Limb (tissue), 2 donors: ENCODE measurements at regions not wholly inside any gene's neighbourhood (a gene's known extent, or its start where the extent isn't known, plus 50 kb on each side); places are given as distances from the start of the nearest gene placed in this dataset.
"Not testable (repeated sequence)": the region's sequence is repeated elsewhere in the genome, so short reads cannot be mapped to it uniquely, and the experiment has no call there.

Experiments used
- DNase-seq, 2 donors: peaks; one replicate each; pipeline ENCODE4 v3.0.0-alpha.2; 2016; ENCODE audit errors: extremely low spot score in 2 of 2

- DNase-seq, result no peak
These were observed 63.7 kb upstream of the CYRIA start for GRCh38 chr2:16729335-16729734.

GRCh38 chr2:16728351-16729136, 62.9 kb upstream of the CYRIA start:
- no peak for DNase-seq

GRCh38 chr2:16727849-16728248, 62.2 kb upstream of the CYRIA start:
- DNase-seq, result not testable (repeated sequence)

GRCh38 chr2:16727256-16727655, 61.6 kb upstream of the CYRIA start:
- no peak for DNase-seq

GRCh38 chr2:16726577-16726976, 60.9 kb upstream of the CYRIA start:
- DNase-seq, result no peak

GRCh38 chr2:16726147-16726546, 60.5 kb upstream of the CYRIA start:
- DNase-seq, result no peak

- no peak for DNase-seq
These were observed 59.9 kb upstream of the CYRIA start for GRCh38 chr2:16725549-16725948.

GRCh38 chr2:16722677-16723076, 57.0 kb upstream of the CYRIA start:
- no peak for DNase-seq

GRCh38 chr2:16722126-16722525, 56.5 kb upstream of the CYRIA start:
- DNase-seq, result no peak

GRCh38 chr2:16721529-16721928, 55.9 kb upstream of the CYRIA start:
- DNase-seq, result not testable (repeated sequence)

- not testable (repeated sequence) for DNase-seq
These were observed 55.1 kb upstream of the CYRIA start for GRCh38 chr2:16720737-16721136.

GRCh38 chr2:16719485-16719808, 53.8 kb upstream of the CYRIA start:
- no peak for DNase-seq

GRCh38 chr2:16718576-16719484, 53.2 kb upstream of the CYRIA start:
- DNase-seq, result peak in 1 of 2 donors; percentile 39

GRCh38 chr2:16717477-16717876, 51.8 kb upstream of the CYRIA start:
- no peak for DNase-seq

GRCh38 chr2:16716944-16717343, 51.3 kb upstream of the CYRIA start:
- DNase-seq, result no peak

GRCh38 chr2:16716024-16716423, 50.4 kb upstream of the CYRIA start:
- DNase-seq, result no peak
